ENCODE measurements at regions not wholly inside any gene's neighbourhood (a gene's known extent, or its start where the extent isn't known, plus 50 kb on each side); places are given as distances from the start of the nearest gene placed in this dataset.

GRCh38 chr22:34760276-34761008 lies 305.5 kb upstream of the ISX start:
- TF ChIP-seq POLR2A (IDR thresholded peaks at IDR 0.05; ENCODE audit: low read depth, low read length) (no peak), TAF1 (IDR thresholded peaks at IDR 0.05; ENCODE audit: borderline replicate concordance, low read depth, low read length) (no peak), POLR2AphosphoS5 (IDR thresholded peaks at IDR 0.05; ENCODE audit: low read depth, low read length) (no peak)

All from GM12892 (cell line).